H9 (cell line): ENCODE measurements at regions not wholly inside any gene's neighbourhood (a gene's known extent, or its start where the extent isn't known, plus 50 kb on each side); places are given as distances from the start of the nearest gene placed in this dataset.

Experiments used
- DNase-seq: peaks from one replicate; pipeline ENCODE4 v3.0.0-alpha.2; 2017
- H2AFZ ChIP-seq: one replicate; pipeline ENCODE4 v1.6.1; 2013; ENCODE audit warnings: mild to moderate bottlenecking, low read length, control low read depth, moderate library complexity
- H2AK5ac ChIP-seq: 2 replicates; pipeline ENCODE4 v1.6.1; 2013; ENCODE audit warnings: low read length, control low read depth, mixed read lengths; ENCODE audit not compliant: insufficient read length
- H2BK120ac ChIP-seq: one replicate; pipeline ENCODE4 v1.6.1; 2013; ENCODE audit warnings: low read depth, mild to moderate bottlenecking, low read length, control low read depth, inconsistent platforms; ENCODE audit not compliant: poor library complexity, severe bottlenecking
- H2BK12ac ChIP-seq: 2 replicates; pipeline ENCODE4 v1.6.1; 2013; ENCODE audit warnings: low read length, control low read depth, mixed read lengths, low read depth; ENCODE audit not compliant: insufficient read length
- H2BK15ac ChIP-seq: 2 replicates; pipeline ENCODE4 v1.6.1; 2013; ENCODE audit warnings: low read depth, low read length, control low read depth
- H2BK20ac ChIP-seq: one replicate; pipeline ENCODE4 v1.6.1; 2013; ENCODE audit warnings: low read depth, mild to moderate bottlenecking, low read length, control low read depth, inconsistent platforms; ENCODE audit not compliant: poor library complexity, severe bottlenecking
- H2BK5ac ChIP-seq: 2 replicates; pipeline ENCODE4 v1.6.1; 2013; ENCODE audit warnings: low read length, control low read depth, mixed read lengths; ENCODE audit not compliant: insufficient read length
- H3K14ac ChIP-seq: 2 replicates; pipeline ENCODE4 v1.6.1; 2013; ENCODE audit warnings: low read length, control low read depth; ENCODE audit not compliant: insufficient read depth
- H3K18ac ChIP-seq: 2 replicates; pipeline ENCODE4 v1.6.1; 2013; ENCODE audit warnings: low read depth, mild to moderate bottlenecking, mixed read lengths, low read length, control low read depth; ENCODE audit not compliant: insufficient read length
- H3K23ac ChIP-seq: 2 replicates; pipeline ENCODE4 v1.6.1; 2013; ENCODE audit warnings: low read length, control low read depth, mixed read lengths, low read depth; ENCODE audit not compliant: insufficient read length
- H3K23me2 ChIP-seq: 2 replicates; pipeline ENCODE4 v1.6.1; 2013; ENCODE audit warnings: low read depth, mild to moderate bottlenecking, mixed read lengths, low read length, control low read depth; ENCODE audit not compliant: insufficient read length, poor library complexity, severe bottlenecking
- H3K27ac ChIP-seq: 2 replicates; pipeline ENCODE4 v1.5.1; 2013; ENCODE audit warnings: low read length, control low read depth, mixed read lengths, low read depth; ENCODE audit not compliant: insufficient read length
- H3K27me3 ChIP-seq: 2 replicates; pipeline ENCODE4 v1.6.1; 2013; ENCODE audit warnings: low read length, control low read depth, inconsistent platforms; ENCODE audit not compliant: insufficient read depth
- H3K4ac ChIP-seq: 2 replicates; pipeline ENCODE4 v1.6.1; 2013; ENCODE audit warnings: low read depth, mild to moderate bottlenecking, control low read depth, inconsistent platforms, low read length, moderate library complexity
- H3K4me1 ChIP-seq: 2 replicates; pipeline ENCODE4 v1.6.1; 2013; ENCODE audit warnings: low read length, control low read depth, inconsistent platforms; ENCODE audit not compliant: insufficient read depth
- H3K4me2 ChIP-seq: 2 replicates; pipeline ENCODE4 v1.6.1; 2013; ENCODE audit warnings: low read length, control low read depth, mixed read lengths; ENCODE audit not compliant: insufficient read length, insufficient read depth
- H3K56ac ChIP-seq: 2 replicates; pipeline ENCODE4 v1.6.1; 2013; ENCODE audit warnings: low read depth, mild to moderate bottlenecking, mixed read lengths, low read length, control low read depth; ENCODE audit not compliant: insufficient read length
- H3K79me1 ChIP-seq: 2 replicates; pipeline ENCODE4 v1.6.1; 2013; ENCODE audit warnings: low read depth, mild to moderate bottlenecking, moderate library complexity, low read length, control low read depth, inconsistent platforms; ENCODE audit not compliant: insufficient read depth, poor library complexity, severe bottlenecking
- H3K79me2 ChIP-seq: 2 replicates; pipeline ENCODE4 v1.6.1; 2013; ENCODE audit warnings: low read length, control low read depth, inconsistent platforms; ENCODE audit not compliant: insufficient read depth
- H3K9ac ChIP-seq: 2 replicates; pipeline ENCODE4 v1.6.1; 2013; ENCODE audit warnings: low read length, control low read depth, mixed read lengths; ENCODE audit not compliant: insufficient read length; ENCODE audit errors: extremely low read depth
- H3K9me3 ChIP-seq: one replicate; pipeline ENCODE4 v1.6.1; 2013; ENCODE audit warnings: low read depth, low read length, inconsistent platforms; ENCODE audit not compliant: control insufficient read depth
- H3T11ph ChIP-seq: one replicate; pipeline ENCODE4 v1.6.1; 2013; ENCODE audit warnings: mild to moderate bottlenecking, low read length, control low read depth, inconsistent platforms
- H4K20me1 ChIP-seq: one replicate; pipeline ENCODE4 v1.6.1; 2013; ENCODE audit not compliant: control insufficient read depth, insufficient read length, insufficient read depth
- H4K5ac ChIP-seq: 2 replicates; pipeline ENCODE4 v1.6.1; 2013; ENCODE audit warnings: low read depth, mild to moderate bottlenecking, mixed read lengths, low read length, control low read depth; ENCODE audit not compliant: insufficient read length
- H4K8ac ChIP-seq: replicated peaks from 2 replicates; pipeline ENCODE4 v1.6.1; 2013; ENCODE audit warnings: low read length, control low read depth, mixed read lengths, low read depth; ENCODE audit not compliant: insufficient read length
- H4K91ac ChIP-seq: 2 replicates; pipeline ENCODE4 v1.6.1; 2013; ENCODE audit warnings: low read depth, mild to moderate bottlenecking, moderate library complexity, mixed read lengths, low read length, control low read depth; ENCODE audit not compliant: insufficient read length
- H3K27ac Mint-ChIP-seq, 3 experiments: 2 replicates in 2 of 3; 3 replicates in 1 of 3; pipeline ENCODE4 v1.8.0; 2020 to 2021; ENCODE audit warnings: mixed read lengths in 3 of 3, mild to moderate bottlenecking in 1 of 3, moderate library complexity in 1 of 3
- H3K27me3 Mint-ChIP-seq: 2 replicates; pipeline ENCODE4 v1.8.0; 2021; ENCODE audit warnings: low read depth, mild to moderate bottlenecking, moderate library complexity, mixed read lengths
- H3K36me3 Mint-ChIP-seq, 3 experiments: 2 replicates in 2 of 3; 3 replicates in 1 of 3; pipeline ENCODE4 v1.8.0; 2020 to 2021; ENCODE audit warnings: low read depth in 3 of 3, mixed read lengths in 3 of 3; ENCODE audit not compliant: insufficient read depth in 1 of 3
- H3K4me1 Mint-ChIP-seq, 2 experiments: 2 replicates each; pipeline ENCODE4 v1.8.0; 2020; ENCODE audit warnings: mixed read lengths in 2 of 2
- H3K4me3 Mint-ChIP-seq, 2 experiments: 2 replicates in 1 of 2; 3 replicates in 1 of 2; pipeline ENCODE4 v1.8.0; 2020 to 2021; ENCODE audit warnings: mild to moderate bottlenecking in 2 of 2, mixed read lengths in 2 of 2, moderate library complexity in 1 of 2
- H3K9me3 Mint-ChIP-seq, 2 experiments: 2 replicates in 1 of 2; 3 replicates in 1 of 2; pipeline ENCODE4 v1.8.0; 2020; ENCODE audit warnings: mild to moderate bottlenecking in 2 of 2, mixed read lengths in 2 of 2, moderate library complexity in 1 of 2
- WGBS: extraction: QIAGEN DNeasy Blood & Tissue Kit; methylation state at CpG from one replicate; pipeline ENCODE4 v1.1.7; 2013; ENCODE audit warnings: missing lambda C conversion rate, low lambda C conversion rate, mixed read lengths; ENCODE audit not compliant: insufficient read length; ENCODE audit errors: extremely low coverage; 5-methylcytosine and 5-hydroxymethylcytosine counted together
- TF ChIP-seq, protein P1 (sequence below): fragments of 200-600 bp; sonication (generic); conservative IDR thresholded peaks from 3 replicates; pipeline ENCODE4 v1.8.0; 2021; ENCODE audit warnings: antibody characterized with exemption, mild to moderate bottlenecking

DNA sequence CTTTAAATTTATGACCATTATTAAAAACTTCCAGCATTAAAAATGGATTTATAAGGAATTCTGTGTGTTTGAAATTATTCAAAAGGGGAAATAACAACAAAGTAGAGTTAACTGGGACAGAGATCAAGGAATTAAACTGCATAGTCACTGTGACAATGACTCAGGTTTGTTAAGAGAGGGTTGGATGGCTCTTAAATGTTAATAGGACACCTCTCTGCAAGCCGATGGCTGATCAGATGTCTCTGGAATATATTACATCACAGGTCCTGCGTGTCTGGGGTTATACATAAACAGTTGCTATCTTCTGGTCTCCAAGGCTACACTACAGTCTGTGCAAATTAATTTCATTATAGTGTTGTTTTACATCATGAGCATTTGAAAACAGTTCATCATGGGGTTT lies 574.3 kb downstream of the COL12A1 start:
- no peak overlapping the region for H3T11ph ChIP-seq
- DNase-seq: no peak
- WGBS: no CpG with 5 or more reads among the region's 2 CpGs
- no peak overlapping the region for H3K4ac ChIP-seq
- H2BK5ac ChIP-seq: no peak overlapping the region
- H3K4me1 Mint-ChIP-seq: peaks cover 0 to 2% of the 10 kb centered on the region in 2 experiments; a peak in 2 of 4 replicates
- H2BK15ac ChIP-seq: no peak overlapping the region
- TF ChIP-seq, protein P1, sequence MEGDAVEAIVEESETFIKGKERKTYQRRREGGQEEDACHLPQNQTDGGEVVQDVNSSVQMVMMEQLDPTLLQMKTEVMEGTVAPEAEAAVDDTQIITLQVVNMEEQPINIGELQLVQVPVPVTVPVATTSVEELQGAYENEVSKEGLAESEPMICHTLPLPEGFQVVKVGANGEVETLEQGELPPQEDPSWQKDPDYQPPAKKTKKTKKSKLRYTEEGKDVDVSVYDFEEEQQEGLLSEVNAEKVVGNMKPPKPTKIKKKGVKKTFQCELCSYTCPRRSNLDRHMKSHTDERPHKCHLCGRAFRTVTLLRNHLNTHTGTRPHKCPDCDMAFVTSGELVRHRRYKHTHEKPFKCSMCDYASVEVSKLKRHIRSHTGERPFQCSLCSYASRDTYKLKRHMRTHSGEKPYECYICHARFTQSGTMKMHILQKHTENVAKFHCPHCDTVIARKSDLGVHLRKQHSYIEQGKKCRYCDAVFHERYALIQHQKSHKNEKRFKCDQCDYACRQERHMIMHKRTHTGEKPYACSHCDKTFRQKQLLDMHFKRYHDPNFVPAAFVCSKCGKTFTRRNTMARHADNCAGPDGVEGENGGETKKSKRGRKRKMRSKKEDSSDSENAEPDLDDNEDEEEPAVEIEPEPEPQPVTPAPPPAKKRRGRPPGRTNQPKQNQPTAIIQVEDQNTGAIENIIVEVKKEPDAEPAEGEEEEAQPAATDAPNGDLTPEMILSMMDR: no peak
- H4K91ac ChIP-seq: no peak overlapping the region
- H4K8ac ChIP-seq: no peak overlapping the region
- H3K27ac Mint-ChIP-seq: no peak overlapping the region
- H3K4me3 Mint-ChIP-seq: no peak overlapping the region
- H4K5ac ChIP-seq: no peak overlapping the region
- no peak overlapping the region for H3K27ac ChIP-seq
- no peaks in the 10 kb centered on the region for H3K9me3 ChIP-seq
- H3K14ac ChIP-seq: no peak overlapping the region
- H3K36me3 Mint-ChIP-seq: peaks cover 0 to 3% (median 0%) of the 10 kb centered on the region in 3 experiments; a peak in 2 of 7 replicates
- H3K23ac ChIP-seq: no peak overlapping the region
- peaks cover 3 to 7% of the 10 kb centered on the region in 2 experiments; a peak in 3 of 5 replicates for H3K9me3 Mint-ChIP-seq
- H2BK20ac ChIP-seq: no peak overlapping the region
- no peaks in the 10 kb centered on the region for H3K23me2 ChIP-seq
- H2BK12ac ChIP-seq: no peak overlapping the region
- no peaks in the 10 kb centered on the region for H3K27me3 ChIP-seq
- no peak overlapping the region for H3K4me2 ChIP-seq
- H2AK5ac ChIP-seq: no peak overlapping the region
- no peak overlapping the region for H2BK120ac ChIP-seq
- no peaks in the 10 kb centered on the region for H4K20me1 ChIP-seq
- H3K18ac ChIP-seq: no peak overlapping the region
- H2AFZ ChIP-seq: no peak overlapping the region
- no peak overlapping the region for H3K56ac ChIP-seq
- H3K4me1 ChIP-seq: no peaks in the 10 kb centered on the region
- no peak overlapping the region for H3K9ac ChIP-seq
- no peaks in the 10 kb centered on the region for H3K79me1 ChIP-seq
- no peaks in the 10 kb centered on the region for H3K27me3 Mint-ChIP-seq
- no peaks in the 10 kb centered on the region for H3K79me2 ChIP-seq
